HK-2 (cell line): ENCODE measurements at regions not wholly inside any gene's neighbourhood (a gene's known extent, or its start where the extent isn't known, plus 50 kb on each side); places are given as distances from the start of the nearest gene placed in this dataset.
"Not testable (repeated sequence)": the region's sequence is repeated elsewhere in the genome, so short reads cannot be mapped to it uniquely, and the experiment has no call there.

Experiments
- DNase-seq: peaks from one replicate; pipeline ENCODE4 v3.0.0-alpha.2; 2018; ENCODE audit not compliant: unreplicated experiment

DNA sequence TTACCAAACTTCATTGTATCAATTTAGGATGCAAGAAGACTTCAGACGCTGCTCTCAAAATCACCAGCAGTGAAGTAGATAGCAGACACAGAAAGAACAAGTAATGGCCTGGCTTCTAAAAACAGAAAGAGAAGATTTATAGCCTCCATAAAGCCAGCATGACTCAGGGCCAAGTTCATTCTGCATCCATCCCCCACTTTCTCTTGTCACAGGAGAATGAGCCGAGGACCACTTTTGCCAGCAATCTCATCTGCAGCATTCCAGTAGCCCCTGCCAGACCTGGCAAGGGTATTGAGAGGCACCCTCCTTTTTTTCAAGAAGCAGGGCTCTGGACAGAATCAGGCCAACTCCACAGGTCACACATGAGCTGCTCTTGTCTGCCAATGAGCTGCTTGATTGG is 355.4 kb upstream of the SOX9 start:
- DNase-seq: no peak

DNA sequence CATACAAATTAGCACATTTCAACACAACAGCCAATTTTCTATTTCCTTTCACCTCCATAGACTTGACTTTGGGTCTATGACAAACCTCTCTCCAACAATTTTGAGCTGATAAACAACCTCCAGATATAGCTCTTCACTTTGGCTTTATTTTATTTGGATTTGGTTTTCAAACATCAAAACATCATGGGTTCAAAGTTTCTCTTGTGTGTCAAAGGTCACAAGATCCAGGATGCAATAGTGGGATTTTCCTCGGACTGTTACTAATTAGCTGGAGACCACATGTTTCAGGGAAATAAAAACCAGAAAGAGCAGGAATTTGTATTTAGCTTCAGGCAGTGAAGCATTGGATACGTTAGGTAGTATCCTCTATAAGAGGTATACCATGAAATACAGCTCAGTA is 351.0 kb upstream of the SOX9 start:
- DNase-seq: no peak

DNA sequence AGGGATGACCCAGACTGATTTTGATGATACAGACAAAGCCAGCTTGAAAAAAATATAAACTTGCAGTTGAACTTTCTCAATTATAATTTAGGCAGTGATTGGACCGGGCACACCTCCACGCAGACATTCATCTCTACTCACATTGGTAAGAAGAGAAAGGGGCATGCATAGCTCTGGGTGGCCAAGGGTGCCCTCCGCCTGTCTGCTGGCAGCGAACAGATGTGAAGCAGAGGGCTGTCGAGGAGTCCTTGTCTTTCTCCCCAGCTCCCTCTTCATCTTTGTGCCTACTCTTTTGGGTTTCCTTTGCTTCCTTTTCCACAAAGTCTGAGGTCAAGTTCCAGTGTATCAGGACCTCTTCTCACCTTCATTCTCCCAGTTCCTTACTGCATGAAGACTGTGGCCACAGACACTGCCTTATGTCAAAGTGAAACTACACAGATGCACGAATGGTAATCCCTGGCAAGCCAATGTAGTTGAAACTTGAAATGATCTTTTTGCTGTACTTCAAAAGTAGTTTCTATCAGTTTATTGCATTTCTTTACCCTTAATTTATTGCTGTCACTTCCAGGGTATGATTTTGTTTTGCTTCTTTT is 343.7 kb upstream of the SOX9 start:
- no peak for DNase-seq

DNA sequence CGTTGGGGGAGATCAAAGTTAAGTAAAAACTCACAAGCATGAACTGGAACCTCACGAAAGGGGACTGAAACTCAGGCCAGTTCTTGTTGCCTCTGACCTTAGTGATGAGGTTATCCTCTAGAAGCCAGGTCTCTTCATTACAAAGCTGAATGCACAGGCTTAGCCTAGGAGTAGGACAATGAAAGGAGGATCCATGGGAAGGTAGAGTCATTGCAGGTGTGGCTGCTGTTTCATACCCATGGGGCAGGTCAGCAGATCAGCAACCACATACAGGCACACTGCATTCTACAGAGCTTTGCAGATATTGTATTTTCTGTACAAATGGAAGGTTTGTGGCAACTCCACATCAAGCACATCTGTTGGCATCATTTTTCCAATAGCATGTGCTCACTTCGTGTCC is 341.3 kb upstream of the SOX9 start:
- no peak for DNase-seq

GRCh38 chr17:71780596-71780995 is 340.2 kb upstream of the SOX9 start:
- no peak for DNase-seq

- DNase-seq: not testable (repeated sequence)
These were observed 338.8 kb upstream of the SOX9 start for GRCh38 chr17:71782021-71782420.

DNA sequence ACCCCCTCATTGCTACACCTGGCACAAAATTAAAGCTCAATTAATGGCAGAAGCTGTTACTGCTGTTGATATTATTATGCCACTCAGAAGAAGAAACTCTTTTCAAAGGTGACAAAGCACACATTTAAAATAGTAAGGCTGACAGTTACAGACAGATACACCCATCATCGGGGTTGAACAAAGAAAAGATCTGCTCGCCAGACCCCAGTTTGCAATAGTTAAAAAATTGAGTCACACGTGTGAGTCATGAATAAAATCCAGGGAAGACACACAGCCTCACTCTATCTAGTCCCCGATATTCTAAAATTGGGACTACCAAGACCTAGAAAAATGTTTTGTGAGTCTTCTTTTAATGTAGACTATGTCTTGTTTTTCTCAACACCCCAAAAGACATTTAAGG is 330.0 kb upstream of the SOX9 start:
- DNase-seq: no peak

GRCh38 chr17:71791311-71791710 is 329.5 kb upstream of the SOX9 start:
- DNase-seq: no peak

GRCh38 chr17:71792966-71793365 is 327.9 kb upstream of the SOX9 start:
- DNase-seq: no peak

- no peak for DNase-seq
These were observed 327.3 kb upstream of the SOX9 start for GRCh38 chr17:71793518-71793917.

GRCh38 chr17:71798701-71799100 is 322.1 kb upstream of the SOX9 start:
- DNase-seq: no peak

DNA sequence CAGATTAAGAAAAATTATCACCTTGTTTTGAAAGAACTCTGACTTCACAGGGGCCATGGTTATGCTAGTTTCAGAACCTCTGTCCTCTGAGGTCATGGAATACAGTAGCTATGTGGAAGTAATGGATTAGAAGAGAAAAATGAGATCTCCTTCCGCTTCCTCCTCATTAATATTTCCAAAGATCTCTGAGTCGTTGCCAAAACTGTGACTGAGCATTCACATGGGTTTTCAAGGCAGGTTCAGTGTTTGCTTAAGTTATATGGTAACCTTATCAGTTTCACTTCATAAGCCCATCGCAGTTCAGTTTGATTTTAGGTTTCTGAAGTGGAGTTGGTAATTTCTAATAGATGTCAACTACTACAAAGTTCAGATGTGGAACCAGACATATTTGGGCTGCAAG is 321.2 kb upstream of the SOX9 start:
- DNase-seq: no peak

- DNase-seq: no peak
These were observed 319.5 kb upstream of the SOX9 start for GRCh38 chr17:71801301-71801700.

- DNase-seq: no peak
These were observed 318.2 kb upstream of the SOX9 start for GRCh38 chr17:71802663-71803062.

DNA sequence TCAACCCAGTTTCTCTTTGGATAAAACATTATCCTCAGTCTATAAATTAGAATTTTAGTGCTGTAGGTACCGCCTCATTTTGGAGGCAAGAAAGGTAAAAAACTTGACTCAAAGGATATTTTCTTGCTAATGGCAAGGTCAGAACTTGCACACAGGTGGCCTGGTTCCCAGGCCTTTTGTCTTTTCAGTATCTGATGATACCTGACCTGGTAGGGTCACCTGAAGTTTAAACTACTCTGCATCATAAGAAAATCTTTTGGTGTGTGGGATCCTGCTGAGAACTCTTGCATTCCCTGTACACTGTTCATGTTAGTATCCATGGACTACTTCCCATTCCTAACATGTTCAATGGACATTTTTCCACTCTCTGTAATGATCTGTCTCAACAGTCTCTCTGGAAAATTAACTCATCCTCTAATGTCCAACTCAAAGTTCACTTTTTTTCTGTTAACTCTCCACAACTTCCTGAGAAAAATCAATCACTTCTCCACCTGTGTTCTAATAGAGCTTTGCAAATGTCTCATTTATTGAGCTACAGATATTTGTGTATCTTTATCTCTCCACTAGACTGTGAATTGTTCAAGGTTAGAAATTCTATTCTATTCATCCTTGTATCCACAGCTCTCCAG is 317.1 kb upstream of the SOX9 start:
- DNase-seq: no peak

DNA sequence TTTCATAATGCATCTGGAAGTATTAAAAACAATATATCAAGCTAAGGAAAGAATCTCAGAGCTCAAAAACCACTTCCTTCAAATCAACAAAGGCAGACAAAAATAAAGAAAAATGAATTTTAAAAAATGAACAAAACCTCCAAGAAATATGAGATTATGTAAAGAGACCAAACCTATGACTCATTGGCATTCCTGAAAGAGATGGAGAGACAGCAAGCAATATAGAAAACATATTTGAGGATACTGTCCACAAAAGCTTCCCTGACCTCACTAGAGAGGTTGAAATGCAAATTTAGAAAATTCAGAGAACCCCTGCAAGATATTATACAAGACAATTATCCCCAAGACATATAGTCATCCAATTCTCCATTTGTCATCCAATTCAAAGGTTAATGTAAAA is 311.3 kb upstream of the SOX9 start:
- no peak for DNase-seq

DNA sequence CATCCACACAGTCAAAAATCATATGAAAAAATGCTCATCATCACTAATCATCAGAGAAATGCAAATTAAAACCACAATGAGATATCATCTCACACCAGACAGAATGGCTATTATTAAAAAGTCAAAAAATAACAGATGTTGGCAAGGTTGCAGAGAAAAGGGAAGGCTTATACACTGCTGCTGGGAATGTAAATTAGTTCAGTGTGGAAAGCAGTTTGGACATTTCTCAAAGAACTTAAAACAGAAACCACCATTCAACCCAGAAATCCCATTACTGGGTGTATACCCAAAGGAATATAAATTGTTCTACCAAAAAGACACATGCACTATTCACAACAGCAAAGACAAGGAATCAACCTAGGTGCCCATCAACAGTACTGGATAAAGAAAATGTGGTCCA is 307.0 kb upstream of the SOX9 start:
- DNase-seq: not testable (repeated sequence)

- DNase-seq: no peak
These were observed 299.3 kb upstream of the SOX9 start for GRCh38 chr17:71821511-71821910.

DNA sequence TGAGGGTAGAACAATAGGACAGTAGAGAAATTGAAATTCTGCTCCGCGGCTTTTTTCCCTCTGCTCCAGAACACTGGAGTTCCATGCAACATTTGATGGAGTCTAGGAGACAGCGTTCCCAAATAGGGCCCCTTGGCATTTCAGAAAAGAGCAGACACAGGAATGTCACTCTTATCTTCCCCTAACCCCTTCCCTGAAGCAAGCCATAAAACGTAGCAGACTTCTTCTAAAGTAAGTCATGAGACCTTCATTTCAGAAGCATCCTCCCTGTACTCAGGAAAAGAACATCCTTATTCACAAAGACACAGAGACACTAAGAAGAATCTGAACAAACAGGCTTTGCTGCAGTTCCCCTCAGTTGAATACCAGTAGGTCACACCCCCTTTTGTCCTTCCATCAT is 296.1 kb upstream of the SOX9 start:
- no peak for DNase-seq

DNA sequence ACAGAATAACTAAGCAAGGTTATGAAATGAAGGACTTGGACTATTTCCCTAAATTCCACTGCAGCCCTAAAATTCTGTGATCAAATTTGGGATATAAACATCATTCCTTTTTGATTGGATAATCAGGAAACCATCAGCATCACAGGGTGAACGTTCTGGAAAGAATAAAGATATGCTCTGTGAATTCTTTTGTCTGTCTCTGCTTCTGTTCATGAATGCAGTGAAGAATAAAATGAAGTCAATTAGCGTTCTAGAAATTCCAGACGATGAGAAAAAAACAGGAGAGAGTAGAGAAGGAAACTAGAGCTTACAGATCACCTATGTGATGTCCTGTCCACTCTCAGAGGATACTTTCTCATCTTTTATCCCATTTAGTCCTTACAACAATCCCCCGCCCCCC is 295.1 kb upstream of the SOX9 start:
- no peak for DNase-seq

DNA sequence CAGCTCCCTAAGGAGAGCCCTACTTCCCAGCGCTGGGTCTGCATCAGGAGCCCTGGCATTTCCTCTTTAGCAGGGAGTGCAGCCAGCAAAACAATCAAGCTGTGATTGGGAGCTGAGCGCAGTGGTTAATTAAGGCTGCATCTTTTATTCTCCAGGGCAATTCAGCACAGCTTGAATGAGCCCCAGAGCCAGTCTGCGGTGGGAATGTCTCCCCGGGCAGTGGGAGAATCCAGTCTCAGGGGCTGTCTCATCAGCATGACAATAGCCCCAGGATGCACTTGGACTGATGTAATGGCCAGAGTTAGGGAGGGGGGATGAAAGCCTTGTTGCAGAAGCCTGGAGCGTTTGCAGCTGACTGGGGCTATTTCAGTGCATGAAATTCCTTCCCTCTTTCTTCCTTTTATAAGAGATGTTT is 292.6 kb upstream of the SOX9 start:
- DNase-seq: no peak

- no peak for DNase-seq
These were observed 290.0 kb upstream of the SOX9 start for GRCh38 chr17:71830866-71831265.

DNA sequence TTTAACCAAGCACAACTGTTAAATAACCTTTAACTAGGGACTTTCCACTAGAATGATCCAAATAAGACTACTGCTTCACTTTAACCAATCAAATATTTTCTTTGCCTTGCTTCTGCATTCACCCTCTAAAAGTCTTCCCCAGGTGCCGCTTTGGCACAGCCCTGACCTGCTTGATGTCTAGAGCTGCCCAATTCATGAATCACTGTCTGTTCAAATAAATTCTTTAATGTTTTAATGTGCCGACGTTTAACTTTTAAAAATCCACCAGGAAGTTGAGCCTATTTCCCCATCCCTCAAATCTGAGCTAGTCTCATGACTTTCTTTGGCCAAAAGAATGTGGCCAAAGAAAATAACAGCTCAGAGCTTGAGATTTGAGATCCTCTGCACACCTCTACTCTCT is 277.8 kb upstream of the SOX9 start:
- DNase-seq: no peak

GRCh38 chr17:71845337-71845736 is 275.5 kb upstream of the SOX9 start:
- DNase-seq: no peak
